Activated CD4-positive, alpha-beta T cell treated with anti-CD3 and anti-CD28 coated beads for 36 hours (primary cell): ENCODE measurements at regions not wholly inside any gene's neighbourhood (a gene's known extent, or its start where the extent isn't known, plus 50 kb on each side); places are given as distances from the start of the nearest gene placed in this dataset.

Source experiments
- ATAC-seq: fragments of 200-7000 bp; cut with Tn5 transposase; one replicate; pipeline ENCODE4 v1.10.0; 2021; ENCODE audit warnings: mild to moderate bottlenecking, moderate library complexity
- CTCF ChIA-PET: fragments of 350-600 bp; sonication (Branson Sonifier 250); formaldehyde crosslinking; loops from one replicate; lab custom pipeline; 2021; ENCODE audit warnings: antibody characterized with exemption; lab: Charles Lee
- POLR2A ChIA-PET: fragments of 350-600 bp; sonication (Branson Sonifier 250); formaldehyde crosslinking; loops from one replicate; lab custom pipeline; 2021; ENCODE audit warnings: antibody characterized with exemption, inconsistent platforms; lab: Charles Lee
- DNase-seq: peaks from one replicate; pipeline ENCODE4 v3.0.0-alpha.2; 2020
- H3K27ac Mint-ChIP-seq: one replicate; pipeline ENCODE4 v1.8.0; 2021; ENCODE audit warnings: mixed read lengths
- H3K27me3 Mint-ChIP-seq: one replicate; pipeline ENCODE4 v1.8.0; 2021; ENCODE audit warnings: mixed read lengths
- H3K36me3 Mint-ChIP-seq: one replicate; pipeline ENCODE4 v1.8.0; 2021; ENCODE audit warnings: low read depth, mixed read lengths
- H3K4me1 Mint-ChIP-seq: one replicate; pipeline ENCODE4 v1.8.0; 2021; ENCODE audit warnings: mixed read lengths
- H3K4me3 Mint-ChIP-seq: one replicate; pipeline ENCODE4 v1.8.0; 2021; ENCODE audit warnings: mild to moderate bottlenecking, moderate library complexity, mixed read lengths
- H3K9me3 Mint-ChIP-seq: one replicate; pipeline ENCODE4 v1.8.0; 2021; ENCODE audit warnings: low read depth, mixed read lengths
- intact Hi-C, 2 experiments: fragments of 100-400 bp; cut with DNase I in 1 of 2; cut with micrococcal nuclease in 1 of 2; formaldehyde crosslinking; loops; one replicate each; pipeline versions ENCODE4 v1.14.2 to v1.15.1; 2022 to 2024; cut with DNase I, micrococcal nuclease

GRCh38 chr1:29879217-29879616, 642.9 kb downstream of the PTPRU start:
- H3K4me1 Mint-ChIP-seq = no peaks in the 10 kb centered on the region
- no peak overlapping the region for H3K4me3 Mint-ChIP-seq
- intact Hi-C loops = no loop called here
- no peaks in the 10 kb centered on the region for H3K9me3 Mint-ChIP-seq
- H3K27ac Mint-ChIP-seq = no peak overlapping the region
- no peak for ATAC-seq
- no peak for DNase-seq
- H3K36me3 Mint-ChIP-seq = no peaks in the 10 kb centered on the region
- POLR2A ChIA-PET = no interaction called here
- CTCF ChIA-PET = no interaction called here
- no peaks in the 10 kb centered on the region for H3K27me3 Mint-ChIP-seq

GRCh38 chr1:29878501-29878900, 642.2 kb downstream of the PTPRU start:
- CTCF ChIA-PET = no interaction called here
- intact Hi-C loops = no loop called here
- Mint-ChIP-seq H3K4me1 (no peaks in the 10 kb centered on the region), H3K4me3 (no peak overlapping the region), H3K9me3 (no peaks in the 10 kb centered on the region), H3K27ac (no peak overlapping the region), H3K27me3 (no peaks in the 10 kb centered on the region), H3K36me3 (no peaks in the 10 kb centered on the region)
- ATAC-seq (no peak), DNase-seq (no peak)
- POLR2A ChIA-PET = no interaction called here

- no peak overlapping the region for H3K27ac Mint-ChIP-seq
- ATAC-seq (no peak), DNase-seq (no peak)
- ChIA-PET CTCF (no interaction called here), POLR2A (no interaction called here)
- H3K4me1 Mint-ChIP-seq = no peaks in the 10 kb centered on the region
- H3K27me3 Mint-ChIP-seq = peaks cover 4% of the 10 kb centered on the region
- no peak overlapping the region for H3K4me3 Mint-ChIP-seq
- H3K9me3 Mint-ChIP-seq = no peaks in the 10 kb centered on the region
- no peaks in the 10 kb centered on the region for H3K36me3 Mint-ChIP-seq
- intact Hi-C loops = no loop called here
Observed at GRCh38 chr1:29876902-29877301, 640.6 kb downstream of the PTPRU start.

DNA sequence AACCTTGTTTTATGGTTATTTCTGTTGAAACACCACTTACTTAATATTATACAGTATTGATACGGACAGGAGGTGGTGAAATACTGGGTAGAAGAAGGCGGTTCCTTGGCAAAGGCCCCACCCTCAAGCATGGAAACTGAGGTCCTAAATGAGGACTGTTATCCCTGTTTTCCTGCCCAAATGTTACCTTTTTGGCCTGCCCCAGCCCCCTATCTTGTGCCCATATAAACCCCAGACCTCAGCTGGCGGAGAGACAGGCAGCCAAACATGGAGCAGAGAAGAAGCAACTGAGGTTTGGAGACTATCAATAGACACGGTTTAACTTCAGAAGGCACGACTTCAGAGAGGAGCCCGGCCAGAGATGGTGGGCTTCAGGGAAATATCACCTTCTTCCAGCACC, 640.1 kb downstream of the PTPRU start:
- H3K36me3 Mint-ChIP-seq = no peaks in the 10 kb centered on the region
- intact Hi-C loops = no loop called here
- no peaks in the 10 kb centered on the region for H3K9me3 Mint-ChIP-seq
- H3K27me3 Mint-ChIP-seq = peaks cover 4% of the 10 kb centered on the region
- no peaks in the 10 kb centered on the region for H3K4me1 Mint-ChIP-seq
- DNase-seq (no peak), ATAC-seq (no peak)
- ChIA-PET CTCF (no interaction called here), POLR2A (no interaction called here)
- H3K4me3 Mint-ChIP-seq = no peak overlapping the region
- no peak overlapping the region for H3K27ac Mint-ChIP-seq

DNA sequence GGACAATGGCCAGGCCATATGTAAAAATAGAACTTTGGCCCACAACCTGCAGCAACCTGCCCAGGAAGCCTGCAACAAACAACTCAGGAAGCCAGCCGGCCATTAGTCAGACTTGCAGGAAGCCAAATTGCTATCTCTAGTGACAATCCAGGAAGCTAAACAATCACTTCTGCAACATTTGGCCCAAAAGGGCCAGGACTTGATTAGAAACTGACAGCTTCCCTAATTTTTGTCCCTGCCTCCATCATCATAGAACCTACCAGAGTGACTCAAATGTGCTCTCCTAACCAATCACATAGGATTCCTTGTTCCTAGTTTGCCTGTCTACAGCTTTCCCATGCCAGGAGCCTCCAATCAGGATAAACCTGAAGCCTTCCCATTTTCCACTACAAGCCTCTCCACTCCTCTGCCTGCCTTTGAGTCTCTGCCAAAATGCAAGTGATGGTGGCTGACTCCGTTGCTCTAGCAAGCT, 639.3 kb downstream of the PTPRU start:
- Mint-ChIP-seq H3K27ac (no peak overlapping the region), H3K36me3 (no peaks in the 10 kb centered on the region), H3K4me1 (no peaks in the 10 kb centered on the region), H3K27me3 (peaks cover 4% of the 10 kb centered on the region), H3K4me3 (no peak overlapping the region), H3K9me3 (no peaks in the 10 kb centered on the region)
- intact Hi-C loops = no loop called here
- POLR2A ChIA-PET = no interaction called here
- ATAC-seq = no peak
- DNase-seq = no peak
- CTCF ChIA-PET = no interaction called here

- no peak for DNase-seq
- Mint-ChIP-seq H3K9me3 (no peaks in the 10 kb centered on the region), H3K27me3 (peaks cover 21% of the 10 kb centered on the region), H3K36me3 (no peaks in the 10 kb centered on the region), H3K4me3 (no peak overlapping the region), H3K27ac (no peak overlapping the region), H3K4me1 (no peaks in the 10 kb centered on the region)
- ChIA-PET POLR2A (no interaction called here), CTCF (no interaction called here)
- intact Hi-C loops = no loop called here
- ATAC-seq = no peak
Observed at GRCh38 chr1:29870621-29871020, 634.3 kb downstream of the PTPRU start.

GRCh38 chr1:29869802-29870201, 633.5 kb downstream of the PTPRU start:
- H3K4me3 Mint-ChIP-seq = no peak overlapping the region
- H3K9me3 Mint-ChIP-seq = no peaks in the 10 kb centered on the region
- CTCF ChIA-PET = interaction anchor here (0.6 kb wide), 1 partner anchor 245 kb away, joined by 3 read pairs; no protein-coding TSS in a partner anchor

GRCh38 chr1:29868944-29869343, 632.6 kb downstream of the PTPRU start:
- Mint-ChIP-seq H3K36me3 (no peaks in the 10 kb centered on the region), H3K27ac (no peak overlapping the region), H3K4me1 (no peaks in the 10 kb centered on the region), H3K9me3 (no peaks in the 10 kb centered on the region), H3K4me3 (no peak overlapping the region), H3K27me3 (peaks cover 21% of the 10 kb centered on the region)
- ChIA-PET CTCF (no interaction called here), POLR2A (no interaction called here)
- DNase-seq = no peak
- no peak for ATAC-seq
- intact Hi-C loops = no loop called here

More at GRCh38 chr1:29869802-29870201, 633.5 kb downstream of the PTPRU start:
- POLR2A ChIA-PET = no interaction called here
- Mint-ChIP-seq H3K27ac (no peak overlapping the region), H3K4me1 (no peaks in the 10 kb centered on the region), H3K27me3 (peaks cover 21% of the 10 kb centered on the region), H3K36me3 (no peaks in the 10 kb centered on the region)
- DNase-seq (no peak), ATAC-seq (no peak)
- intact Hi-C loops = no loop called here

GRCh38 chr1:29868096-29868495, 631.8 kb downstream of the PTPRU start:
- no peak for ATAC-seq
- H3K36me3 Mint-ChIP-seq = no peaks in the 10 kb centered on the region
- intact Hi-C loops = no loop called here
- H3K27ac Mint-ChIP-seq = no peak overlapping the region
- H3K4me3 Mint-ChIP-seq = no peak overlapping the region
- peaks cover 23% of the 10 kb centered on the region for H3K27me3 Mint-ChIP-seq
- CTCF ChIA-PET = interaction anchor here (0.7 kb wide), 1 partner anchor 300 kb away, joined by 3 read pairs; no protein-coding TSS in a partner anchor
- DNase-seq = no peak
- POLR2A ChIA-PET = no interaction called here
- no peaks in the 10 kb centered on the region for H3K4me1 Mint-ChIP-seq
- no peaks in the 10 kb centered on the region for H3K9me3 Mint-ChIP-seq

DNA sequence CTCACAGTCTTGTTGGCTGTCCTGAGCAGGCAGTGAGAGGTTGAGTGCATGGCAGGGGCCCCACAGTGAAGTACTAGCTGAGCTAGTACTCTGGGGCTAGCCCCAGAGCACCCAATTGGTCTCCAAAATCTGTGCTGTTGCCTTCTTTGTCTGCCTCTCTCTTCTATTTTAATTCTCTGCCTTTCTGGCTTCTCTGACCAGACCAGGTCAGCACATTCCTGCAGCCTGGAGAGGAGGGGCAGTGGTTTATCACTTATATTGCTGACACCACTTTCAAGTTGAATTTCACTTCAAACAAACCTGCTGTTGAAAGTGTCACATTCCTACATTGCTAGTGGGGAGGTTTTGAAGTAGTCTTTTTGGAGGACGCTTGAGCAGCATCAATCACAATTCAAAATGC, 628.7 kb downstream of the PTPRU start:
- peaks cover 12% of the 10 kb centered on the region for H3K9me3 Mint-ChIP-seq
- no peak overlapping the region for H3K27ac Mint-ChIP-seq
- H3K4me3 Mint-ChIP-seq = no peak overlapping the region
- ChIA-PET CTCF (no interaction called here), POLR2A (no interaction called here)
- peaks cover 19% of the 10 kb centered on the region for H3K27me3 Mint-ChIP-seq
- intact Hi-C loops = no loop called here
- no peak for DNase-seq
- no peaks in the 10 kb centered on the region for H3K4me1 Mint-ChIP-seq
- ATAC-seq = no peak
- H3K36me3 Mint-ChIP-seq = no peaks in the 10 kb centered on the region

GRCh38 chr1:29864431-29865022, 628.2 kb downstream of the PTPRU start:
- Mint-ChIP-seq H3K4me3 (no peak overlapping the region), H3K27ac (no peak overlapping the region), H3K36me3 (no peaks in the 10 kb centered on the region), H3K4me1 (no peaks in the 10 kb centered on the region), H3K27me3 (peaks cover 17% of the 10 kb centered on the region), H3K9me3 (peaks cover 12% of the 10 kb centered on the region)
- POLR2A ChIA-PET = no interaction called here
- intact Hi-C loops = no loop called here
- ATAC-seq = no peak
- no peak for DNase-seq
- CTCF ChIA-PET = no interaction called here

- CTCF ChIA-PET = no interaction called here
- POLR2A ChIA-PET = no interaction called here
- H3K4me3 Mint-ChIP-seq = no peak overlapping the region
- no peak overlapping the region for H3K27ac Mint-ChIP-seq
- no peaks in the 10 kb centered on the region for H3K4me1 Mint-ChIP-seq
- ATAC-seq (no peak), DNase-seq (no peak)
- intact Hi-C loops = no loop called here
- H3K36me3 Mint-ChIP-seq = no peaks in the 10 kb centered on the region
- peaks cover 16% of the 10 kb centered on the region for H3K27me3 Mint-ChIP-seq
- peaks cover 12% of the 10 kb centered on the region for H3K9me3 Mint-ChIP-seq
Observed at GRCh38 chr1:29861922-29862321, 625.6 kb downstream of the PTPRU start.
